ENCODE measurements at regions not wholly inside any gene's neighbourhood (a gene's known extent, or its start where the extent isn't known, plus 50 kb on each side); places are given as distances from the start of the nearest gene placed in this dataset.

GRCh38 chr1:220976390-220976789, 97.1 kb downstream of the HLX start:
- Histone ChIP-seq H3K4me1 (ENCODE audit: control insufficient read depth, extremely low read depth, insufficient read depth, low read length) (no peaks in the 10 kb centered on the region), H3K79me2 (ENCODE audit: control insufficient read depth, insufficient read depth, low read length) (no peaks in the 10 kb centered on the region), H3K36me3 (ENCODE audit: control insufficient read depth, insufficient read depth, low read length) (no peaks in the 10 kb centered on the region), H2AFZ (ENCODE audit: low read length) (no peak overlapping the region), H3K4me2 (ENCODE audit: extremely low read depth, insufficient read depth, low read length) (no peak overlapping the region), H3K9ac (ENCODE audit: insufficient read depth, low read length) (no peak overlapping the region), H3K27ac (ENCODE audit: insufficient read depth, low read length) (no peak overlapping the region), H3K27me3 (ENCODE audit: control insufficient read depth, insufficient read depth, low read length) (no peaks in the 10 kb centered on the region), H4K20me1 (ENCODE audit: control insufficient read depth, extremely low read depth, insufficient read depth, low read length) (no peaks in the 10 kb centered on the region), H3K9me3 (ENCODE audit: control insufficient read depth, insufficient read depth, low read depth, low read length) (no peaks in the 10 kb centered on the region), H3K4me3 (replicated peaks in 1 of 4; ENCODE audit: control extremely low read depth in 1 of 4, insufficient read depth in 1 of 4, low read depth in 3 of 4, low read length in 4 of 4) (no peak overlapping the region)
- no peak for DNase-seq (ENCODE audit: low read depth in 2 of 2)
- no peak for TF ChIP-seq EZH2 (IDR thresholded peaks at IDR 0.05; ENCODE audit: low read length, missing control alignments)
- TF ChIP-seq CTCF (conservative IDR thresholded peaks at IDR 0.05 in 1 of 2, IDR thresholded peaks at IDR 0.05 in 1 of 2; ENCODE audit: low read depth in 1 of 2, low read length in 2 of 2): no peak

GRCh38 chr1:220979371-220979770, 100.1 kb downstream of the HLX start:
- Histone ChIP-seq H2AFZ (ENCODE audit: low read length) (no peak overlapping the region), H3K4me2 (ENCODE audit: extremely low read depth, insufficient read depth, low read length) (no peak overlapping the region), H3K4me1 (ENCODE audit: control insufficient read depth, extremely low read depth, insufficient read depth, low read length) (no peaks in the 10 kb centered on the region), H4K20me1 (ENCODE audit: control insufficient read depth, extremely low read depth, insufficient read depth, low read length) (no peaks in the 10 kb centered on the region), H3K9ac (ENCODE audit: insufficient read depth, low read length) (no peak overlapping the region), H3K79me2 (ENCODE audit: control insufficient read depth, insufficient read depth, low read length) (no peaks in the 10 kb centered on the region), H3K36me3 (ENCODE audit: control insufficient read depth, insufficient read depth, low read length) (no peaks in the 10 kb centered on the region), H3K27me3 (ENCODE audit: control insufficient read depth, insufficient read depth, low read length) (no peaks in the 10 kb centered on the region), H3K4me3 (replicated peaks in 1 of 4; ENCODE audit: control extremely low read depth in 1 of 4, insufficient read depth in 1 of 4, low read depth in 3 of 4, low read length in 4 of 4) (no peak overlapping the region), H3K9me3 (ENCODE audit: control insufficient read depth, insufficient read depth, low read depth, low read length) (no peaks in the 10 kb centered on the region), H3K27ac (ENCODE audit: insufficient read depth, low read length) (no peak overlapping the region)
- DNase-seq (ENCODE audit: low read depth in 2 of 2): no peak
- TF ChIP-seq CTCF (conservative IDR thresholded peaks at IDR 0.05 in 1 of 2, IDR thresholded peaks at IDR 0.05 in 1 of 2; ENCODE audit: low read depth in 1 of 2, low read length in 2 of 2) (no peak), EZH2 (IDR thresholded peaks at IDR 0.05; ENCODE audit: low read length, missing control alignments) (no peak)

- H3K36me3 ChIP-seq (ENCODE audit: control insufficient read depth, insufficient read depth, low read length): no peaks in the 10 kb centered on the region
- no peaks in the 10 kb centered on the region for H3K27me3 ChIP-seq (ENCODE audit: control insufficient read depth, insufficient read depth, low read length)
- peak in 1 of 2 donors; percentile 9 for DNase-seq (ENCODE audit: low read depth in 2 of 2)
- H3K79me2 ChIP-seq (ENCODE audit: control insufficient read depth, insufficient read depth, low read length): no peaks in the 10 kb centered on the region
- no peak overlapping the region for H3K4me3 ChIP-seq (replicated peaks in 1 of 4; ENCODE audit: control extremely low read depth in 1 of 4, insufficient read depth in 1 of 4, low read depth in 3 of 4, low read length in 4 of 4)
- H3K4me1 ChIP-seq (ENCODE audit: control insufficient read depth, extremely low read depth, insufficient read depth, low read length): no peaks in the 10 kb centered on the region
- H3K27ac ChIP-seq (ENCODE audit: insufficient read depth, low read length): no peak overlapping the region
- H4K20me1 ChIP-seq (ENCODE audit: control insufficient read depth, extremely low read depth, insufficient read depth, low read length): no peaks in the 10 kb centered on the region
- TF ChIP-seq EZH2 (IDR thresholded peaks at IDR 0.05; ENCODE audit: low read length, missing control alignments) (no peak), CTCF (conservative IDR thresholded peaks at IDR 0.05 in 1 of 2, IDR thresholded peaks at IDR 0.05 in 1 of 2; ENCODE audit: low read depth in 1 of 2, low read length in 2 of 2) (no peak)
- H3K9ac ChIP-seq (ENCODE audit: insufficient read depth, low read length): no peak overlapping the region
- H3K4me2 ChIP-seq (ENCODE audit: extremely low read depth, insufficient read depth, low read length): no peak overlapping the region
- no peak overlapping the region for H2AFZ ChIP-seq (ENCODE audit: low read length)
- no peaks in the 10 kb centered on the region for H3K9me3 ChIP-seq (ENCODE audit: control insufficient read depth, insufficient read depth, low read depth, low read length)
These were observed 103.4 kb downstream of the HLX start for GRCh38 chr1:220982686-220983085.
